GM12892 (cell line): ENCODE measurements at regions not wholly inside any gene's neighbourhood (a gene's known extent, or its start where the extent isn't known, plus 50 kb on each side); places are given as distances from the start of the nearest gene placed in this dataset.

Source experiments
- POLR2A ChIP-seq: IDR thresholded peaks from 2 replicates; pipeline ENCODE4 v1.6.1; 2011; ENCODE audit warnings: low read depth, low read length, control low read depth
- POLR2AphosphoS5 ChIP-seq: IDR thresholded peaks from 2 replicates; pipeline ENCODE4 v1.6.1; 2011; ENCODE audit warnings: low read depth, low read length, control low read depth

DNA sequence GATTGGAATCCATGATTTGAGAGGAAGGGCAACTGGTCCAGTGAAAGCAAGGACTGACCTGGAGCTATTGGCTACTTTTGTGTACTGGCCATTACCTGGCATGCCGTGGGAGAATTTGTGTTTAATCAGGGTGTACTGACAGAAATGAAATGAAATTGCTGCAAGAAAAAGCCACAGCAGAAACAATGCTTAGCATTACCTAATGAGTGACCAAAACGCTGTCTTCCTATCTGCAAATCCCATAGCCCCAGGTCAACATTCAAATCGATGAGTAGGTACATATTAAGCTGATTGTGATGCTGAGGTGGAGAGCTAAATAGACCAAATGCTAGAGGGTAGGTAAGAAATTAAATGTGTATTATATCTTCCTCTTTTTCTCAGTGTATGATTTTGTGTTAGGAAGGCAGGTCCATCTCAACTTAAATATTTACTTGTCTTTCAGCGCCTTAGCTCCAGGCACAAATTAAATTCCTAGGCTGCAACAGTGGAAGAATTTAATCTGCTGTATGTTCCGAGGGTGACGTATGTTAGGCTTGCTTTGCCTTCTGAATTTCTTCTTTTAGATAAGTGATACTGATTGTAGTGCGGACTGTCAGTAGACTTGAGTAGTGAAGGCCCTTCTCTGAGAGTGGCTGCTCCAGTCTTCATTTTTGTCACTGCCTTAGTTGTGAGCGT, 331.1 kb downstream of the SV2B start:
- TF ChIP-seq POLR2AphosphoS5, result no peak
- TF ChIP-seq POLR2A, result no peak
